GM19023 (cell line): ENCODE measurements at regions not wholly inside any gene's neighbourhood (a gene's known extent, or its start where the extent isn't known, plus 50 kb on each side); places are given as distances from the start of the nearest gene placed in this dataset.

Experiments
- ATAC-seq: cut with Tn5 transposase; IDR thresholded peaks from one replicate; pipeline ENCODE4 v1.9.1; 2021; ENCODE audit warnings: mild to moderate bottlenecking, moderate library complexity; ENCODE audit not compliant: unreplicated experiment

DNA sequence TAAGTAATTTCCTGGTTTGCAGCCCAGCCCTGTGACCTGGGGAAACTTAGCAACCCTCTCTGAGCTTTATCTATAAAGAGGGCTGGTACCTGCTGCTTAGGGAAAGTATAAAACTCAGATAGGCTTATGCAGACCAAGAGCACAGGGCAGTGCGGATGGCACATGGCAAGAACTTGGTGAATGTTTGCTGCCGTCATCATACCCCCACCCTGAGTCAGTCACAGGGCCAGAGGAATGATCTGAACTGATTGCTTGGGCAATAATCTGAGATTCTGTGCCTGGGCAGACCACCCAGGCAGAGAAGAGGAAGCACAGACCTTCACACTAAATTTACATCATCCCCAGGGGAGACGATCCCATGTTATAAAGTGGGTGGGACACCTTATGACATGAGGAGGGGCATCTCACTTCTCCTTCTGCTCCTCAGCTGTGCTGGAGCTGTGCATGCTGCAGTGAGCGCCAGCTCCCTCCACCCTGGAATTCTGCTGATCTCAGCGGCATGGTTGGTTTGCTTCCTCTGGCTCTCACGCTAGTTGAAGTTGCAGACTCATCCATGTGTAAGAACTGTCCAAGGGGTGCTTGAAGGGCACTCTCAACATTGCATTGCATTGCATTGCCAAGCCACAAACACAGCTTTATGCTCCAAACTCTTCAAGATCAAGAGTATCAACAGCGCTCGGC lies 197.1 kb downstream of the AJAP1 start:
- ATAC-seq = no peak

DNA sequence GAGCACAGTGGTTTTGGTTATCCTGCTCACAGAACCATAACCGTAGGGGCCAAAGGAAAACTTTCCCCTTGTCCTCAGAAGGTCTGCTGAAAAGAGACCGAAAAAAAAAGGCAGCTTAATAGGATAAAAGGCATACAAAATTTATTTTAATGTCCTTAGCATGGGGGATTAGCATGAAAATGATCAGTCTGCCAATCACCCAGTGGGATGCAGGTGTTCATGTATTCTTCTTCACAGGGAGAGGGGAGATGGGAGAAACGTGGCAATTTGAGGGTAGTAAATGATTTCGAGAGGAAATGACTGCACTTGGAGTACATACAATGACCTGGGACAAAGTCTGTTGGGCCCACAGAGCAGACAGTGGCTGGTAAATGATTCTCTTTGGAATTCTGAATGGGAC lies 194.0 kb downstream of the AJAP1 start:
- ATAC-seq = no peak

DNA sequence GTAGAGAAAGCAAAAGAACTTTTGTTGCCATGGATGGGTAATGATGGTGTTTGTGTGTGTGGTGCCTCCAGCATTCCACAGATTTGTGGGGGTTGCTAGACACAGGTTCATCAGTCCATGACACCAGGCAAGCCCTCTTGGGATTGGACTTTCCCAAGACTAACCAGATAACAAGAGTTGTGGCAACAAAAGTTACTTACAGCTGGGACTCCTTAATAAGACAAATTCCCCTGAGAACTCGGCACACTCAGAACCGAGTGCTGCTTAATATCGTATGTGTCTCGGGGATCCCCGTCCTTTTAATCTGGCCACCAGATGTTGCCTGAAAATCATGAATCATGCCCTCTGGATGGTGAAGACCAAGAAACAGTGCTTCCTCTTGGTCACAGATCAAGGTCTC lies 193.3 kb downstream of the AJAP1 start:
- ATAC-seq = no peak
